ENCODE measurements at regions not wholly inside any gene's neighbourhood (a gene's known extent, or its start where the extent isn't known, plus 50 kb on each side); places are given as distances from the start of the nearest gene placed in this dataset.
"Not testable (repeated sequence)": the region's sequence is repeated elsewhere in the genome, so short reads cannot be mapped to it uniquely, and the experiment has no call there.

GRCh38 chr6:164807125-164807524 is 502.3 kb downstream of the C6orf118 start:
- no peak for DNase-seq

GRCh38 chr6:164795056-164795815 is 514.2 kb downstream of the C6orf118 start:
- DNase-seq, result no peak

GRCh38 chr6:164792666-164793065 is 516.7 kb downstream of the C6orf118 start:
- no peak for DNase-seq

- no peak for DNase-seq
Measured at GRCh38 chr6:164791498-164791897, 517.9 kb downstream of the C6orf118 start.

GRCh38 chr6:164763788-164764187 is 545.6 kb downstream of the C6orf118 start:
- DNase-seq, result no peak

GRCh38 chr6:164757451-164757850 is 552.0 kb downstream of the C6orf118 start:
- DNase-seq, result no peak

GRCh38 chr6:164756723-164757122 is 552.7 kb downstream of the C6orf118 start:
- DNase-seq, result no peak

- DNase-seq, result no peak
Measured at GRCh38 chr6:164756142-164756541, 553.3 kb downstream of the C6orf118 start.

GRCh38 chr6:164753517-164753916 is 555.9 kb downstream of the C6orf118 start:
- DNase-seq, result no peak

- DNase-seq, result no peak
Measured at GRCh38 chr6:164751395-164751794, 558.0 kb downstream of the C6orf118 start.

GRCh38 chr6:164750128-164750527 is 559.3 kb downstream of the C6orf118 start:
- DNase-seq, result no peak

- no peak for DNase-seq
Measured at GRCh38 chr6:164749221-164750064, 560.0 kb downstream of the C6orf118 start.

- no peak for DNase-seq
Measured at GRCh38 chr6:164744301-164744700, 565.1 kb downstream of the C6orf118 start.

- DNase-seq, result no peak
Measured at GRCh38 chr6:164741938-164742451, 567.4 kb downstream of the C6orf118 start.

- not testable (repeated sequence) for DNase-seq
Measured at GRCh38 chr6:164736090-164736489, 573.3 kb downstream of the C6orf118 start.

- DNase-seq, result no peak
Measured at GRCh38 chr6:164731539-164731938, 577.9 kb downstream of the C6orf118 start.

GRCh38 chr6:164721460-164721859 is 587.9 kb downstream of the C6orf118 start:
- DNase-seq, result no peak

GRCh38 chr6:164700497-164700896 is 608.9 kb downstream of the C6orf118 start:
- DNase-seq, result no peak

GRCh38 chr6:164695896-164696295 is 613.5 kb downstream of the C6orf118 start:
- DNase-seq, result no peak

- DNase-seq, result no peak
Measured at GRCh38 chr6:164694386-164694785, 615.0 kb downstream of the C6orf118 start.

- DNase-seq, result no peak
Measured at GRCh38 chr6:164693944-164694343, 615.5 kb downstream of the C6orf118 start.

- no peak for DNase-seq
Measured at GRCh38 chr6:164692772-164693510, 616.5 kb downstream of the C6orf118 start.

Data from activated effector memory CD4-positive, alpha-beta T cell treated with Interleukin-2 at 50 U/mL for 16 hours (primary cell).